Kidney tubule cell (primary cell): ENCODE measurements at regions not wholly inside any gene's neighbourhood (a gene's known extent, or its start where the extent isn't known, plus 50 kb on each side); places are given as distances from the start of the nearest gene placed in this dataset.
A peak's percentile ranks its signal among the peaks of the same experiment; 100 is the strongest.

ENCODE experiments used
- DNase-seq: peaks from one replicate; pipeline ENCODE4 v3.0.0-alpha.2; 2018; ENCODE audit warnings: low spot score

DNA sequence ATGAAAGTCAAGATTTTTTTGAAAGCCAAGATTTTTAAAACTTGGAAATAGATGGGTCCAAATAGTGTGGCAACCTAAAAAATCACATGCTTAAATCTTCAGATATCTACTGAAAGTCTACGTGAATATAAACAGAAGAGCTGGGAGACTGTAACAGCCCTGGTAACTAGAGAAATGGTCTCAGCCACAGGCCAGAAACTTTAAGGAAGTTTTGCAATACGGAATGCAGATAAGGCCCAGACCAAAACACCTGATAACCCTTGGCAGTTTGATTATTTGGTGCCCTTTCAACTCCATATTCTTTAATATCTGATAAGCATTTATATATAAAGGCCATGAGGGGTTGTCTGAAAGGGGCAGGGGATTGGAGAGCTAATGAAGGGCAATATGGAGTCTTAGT, 537.3 kb upstream of the TGFBR2 start:
- no peak for DNase-seq

DNA sequence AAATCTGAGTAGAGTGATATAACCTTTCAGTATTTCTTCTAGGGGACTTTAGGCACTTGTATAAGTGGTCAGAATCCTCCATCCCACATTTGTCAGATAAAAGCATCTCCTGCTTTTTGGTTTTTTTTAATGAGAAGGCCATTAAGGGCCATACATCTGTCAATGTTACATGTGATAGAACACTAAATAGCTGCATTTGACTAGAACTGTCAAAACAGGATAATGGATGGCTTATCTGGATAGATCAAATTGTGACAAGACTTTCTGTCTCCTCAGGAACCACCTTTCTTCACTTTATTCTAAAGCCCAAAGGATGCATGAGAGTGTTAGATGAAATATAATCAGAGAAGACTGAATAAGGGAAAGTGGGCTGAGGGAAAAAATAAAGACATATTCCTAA, 533.4 kb upstream of the TGFBR2 start:
- DNase-seq: no peak

DNA sequence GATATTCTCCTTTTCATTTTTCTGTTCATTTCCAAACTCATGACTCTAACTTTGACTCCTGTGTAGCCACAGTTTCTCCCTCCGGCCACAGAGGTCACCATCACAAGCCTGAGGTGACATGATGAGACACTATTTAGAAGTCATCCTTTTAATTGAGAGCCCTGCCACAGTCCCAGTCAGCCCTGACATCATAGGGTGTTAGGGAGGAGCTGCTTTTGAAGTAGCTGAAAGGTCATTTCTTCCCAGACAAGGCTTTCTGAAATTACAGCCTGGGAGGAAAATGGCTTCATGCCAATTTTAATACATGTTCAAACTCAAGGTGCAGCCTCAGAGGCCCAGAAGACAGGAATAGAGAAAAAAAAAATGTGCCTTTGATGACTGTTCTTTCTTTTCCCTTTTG, 532.8 kb upstream of the TGFBR2 start:
- peak; percentile 2 for DNase-seq

DNA sequence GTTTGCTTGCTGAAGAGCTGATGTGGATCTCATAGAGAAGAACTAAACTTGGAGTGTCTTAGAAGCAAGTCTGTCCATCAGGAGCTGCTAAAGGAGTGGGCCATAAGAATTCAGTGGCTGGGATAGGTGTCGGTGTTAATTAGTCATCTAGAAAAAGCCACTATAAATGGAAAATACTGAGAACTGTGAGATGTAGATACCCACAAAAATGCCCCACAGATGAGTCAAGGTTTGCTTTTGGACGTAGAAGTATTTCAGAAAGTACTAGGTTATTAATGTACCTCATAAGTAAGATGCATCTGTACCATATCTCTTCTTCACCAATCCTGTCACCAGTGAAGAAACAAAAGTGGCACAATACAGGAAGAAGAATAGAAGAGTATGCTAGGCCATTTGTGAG, 530.9 kb upstream of the TGFBR2 start:
- peak; percentile 49 for DNase-seq

DNA sequence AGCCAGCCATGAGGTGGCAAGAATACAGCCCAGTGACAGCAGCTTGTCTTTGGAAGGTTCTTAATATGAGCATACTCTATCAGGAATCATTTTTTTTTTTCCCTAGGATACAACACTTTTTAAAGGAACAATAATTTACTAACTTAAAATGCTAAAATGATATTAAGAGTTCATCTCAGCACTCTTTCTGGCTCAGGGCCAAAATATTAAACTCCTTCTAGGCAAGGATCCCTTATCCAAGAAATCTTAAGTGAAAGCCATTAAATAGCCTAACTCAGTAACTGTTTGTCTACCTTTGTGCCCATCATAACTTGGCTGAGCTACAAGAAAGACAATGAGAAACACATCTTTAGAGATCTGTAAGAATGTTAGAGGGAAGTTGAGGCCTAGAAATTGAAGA, 529.5 kb upstream of the TGFBR2 start:
- DNase-seq: no peak

DNA sequence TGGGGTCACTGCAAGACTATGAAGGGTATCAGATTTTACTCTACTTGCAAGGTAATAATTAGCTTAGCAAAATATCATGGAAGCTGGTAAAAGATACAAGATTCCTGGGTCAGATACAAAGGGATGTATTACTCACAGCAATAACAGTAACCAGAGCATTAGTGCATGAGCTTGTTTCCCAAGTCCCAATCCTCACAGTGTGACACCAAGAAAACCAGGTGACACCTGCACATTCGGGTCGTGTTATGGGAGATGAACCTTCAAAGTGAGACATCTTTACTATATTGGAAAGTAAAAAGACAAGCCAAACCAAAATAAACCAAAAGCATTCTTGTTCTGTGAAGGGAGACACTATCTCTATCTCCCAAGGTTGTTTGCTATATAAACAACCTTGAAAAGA, 528.7 kb upstream of the TGFBR2 start:
- DNase-seq: peak; percentile 4

DNA sequence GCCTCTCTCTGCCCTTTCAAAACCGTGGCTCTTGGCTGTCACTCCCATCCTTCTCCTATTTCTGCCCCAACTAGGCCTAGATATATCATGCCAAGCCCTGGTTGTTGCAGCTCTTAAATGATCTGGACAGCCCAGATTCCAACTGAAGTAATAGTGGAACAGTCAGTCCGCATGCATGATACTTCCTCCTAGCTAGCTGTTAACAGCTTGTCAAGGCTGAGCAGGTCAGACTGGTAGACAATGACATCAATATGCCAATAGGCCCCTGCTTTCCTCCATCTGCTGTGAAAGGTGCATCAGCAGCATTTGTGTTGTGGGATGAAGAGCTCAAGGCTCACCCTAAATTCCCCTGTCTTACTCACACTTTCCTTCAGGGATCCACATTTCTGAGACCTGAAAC, 527.7 kb upstream of the TGFBR2 start:
- DNase-seq: peak; percentile 43

DNA sequence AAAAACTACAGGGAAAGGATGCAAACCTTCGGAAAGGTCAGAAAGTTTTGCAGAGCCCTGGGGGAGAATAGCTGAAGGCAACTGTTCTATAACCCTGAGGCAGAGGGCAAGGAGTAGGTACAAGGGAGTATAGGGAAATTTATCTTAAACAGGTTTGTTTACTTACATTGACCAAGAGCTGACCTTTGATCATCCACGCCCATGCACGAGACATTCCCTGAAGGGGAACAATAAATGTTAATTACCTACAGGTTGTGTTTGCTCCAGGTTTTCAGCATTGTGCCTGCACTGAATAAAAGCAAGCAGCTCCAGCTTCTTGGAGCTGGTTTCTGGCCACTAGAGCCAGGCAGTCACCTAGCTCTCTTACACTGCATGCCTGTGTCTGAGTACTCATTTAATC, 524.5 kb upstream of the TGFBR2 start:
- DNase-seq: no peak

DNA sequence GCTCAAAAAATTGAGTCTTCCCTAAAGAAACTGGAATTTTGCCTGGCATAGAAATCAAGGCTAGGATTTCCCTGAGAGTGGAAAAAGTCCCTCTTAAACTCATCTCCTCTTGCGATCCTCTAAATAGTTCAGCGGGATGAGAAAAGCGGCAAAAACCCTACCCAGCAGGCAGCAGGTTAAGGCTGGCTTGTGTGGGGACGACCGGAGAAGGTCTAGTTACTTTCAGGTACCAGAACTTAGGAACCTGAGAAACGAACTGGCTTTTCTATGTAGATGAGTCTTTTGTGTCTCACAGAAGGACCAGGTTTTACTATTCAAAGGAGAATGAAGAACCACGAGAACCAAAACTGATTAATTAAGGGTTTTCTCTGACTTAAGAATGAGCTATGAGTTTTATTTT, 523.7 kb upstream of the TGFBR2 start:
- no peak for DNase-seq

DNA sequence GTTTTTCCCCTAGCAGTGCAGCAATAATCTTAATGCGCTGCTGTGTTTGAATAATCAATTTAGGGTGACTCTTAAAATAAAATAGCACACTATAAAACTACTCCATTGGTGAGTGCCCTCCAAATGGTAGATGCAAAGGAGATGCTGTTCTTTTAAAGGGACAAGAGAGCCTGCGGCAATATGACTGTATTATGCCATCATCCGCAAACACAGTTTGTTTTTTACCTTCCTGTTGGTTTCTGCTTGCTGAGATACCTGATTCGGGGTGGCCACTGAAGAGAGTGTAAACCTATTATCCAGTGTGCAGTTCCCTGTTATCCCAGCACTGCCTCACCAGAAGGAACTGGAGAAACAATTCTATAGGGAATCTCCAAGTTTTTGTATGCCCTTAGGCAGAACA, 523.1 kb upstream of the TGFBR2 start:
- DNase-seq: no peak

DNA sequence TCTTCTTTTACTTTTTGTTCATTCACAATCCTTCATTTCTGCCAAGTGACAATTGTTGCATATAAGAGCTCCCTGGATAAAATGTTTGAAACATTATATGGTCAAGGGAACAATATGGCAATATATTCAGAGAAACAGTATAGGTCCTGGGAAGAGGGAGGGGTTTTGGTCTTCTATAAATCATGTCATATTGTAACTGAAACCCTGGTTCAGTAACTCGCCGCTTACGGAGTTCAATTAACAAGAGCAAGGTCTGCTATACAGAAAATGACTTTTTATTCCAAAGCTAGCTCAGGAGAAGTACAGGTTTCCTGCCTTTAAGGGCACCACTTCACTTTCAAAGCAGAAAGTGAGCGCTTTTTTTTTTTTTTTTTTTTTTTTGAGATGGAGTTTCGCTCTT, 522.1 kb upstream of the TGFBR2 start:
- DNase-seq: no peak

DNA sequence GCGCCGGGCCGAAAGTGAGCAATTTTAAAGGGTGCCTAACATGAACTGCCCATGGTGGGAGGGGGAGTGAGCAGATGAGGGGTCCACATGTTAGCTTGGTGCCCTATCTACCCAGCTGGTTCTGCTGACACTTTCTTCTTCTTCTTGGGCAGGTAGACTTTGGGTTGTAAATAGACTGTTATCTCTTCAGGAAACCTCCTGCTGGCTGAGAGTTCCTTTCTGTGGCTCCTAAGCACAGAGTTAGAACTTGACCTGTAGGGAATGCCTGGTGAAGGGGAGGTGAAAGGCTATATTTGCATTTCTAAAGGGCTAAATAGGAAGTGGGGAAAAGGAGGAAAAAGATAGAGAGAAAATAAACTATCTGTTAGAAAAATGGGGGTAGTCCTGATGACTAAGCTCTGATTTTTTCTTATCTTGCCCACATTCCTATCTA, 521.4 kb upstream of the TGFBR2 start:
- DNase-seq: no peak

DNA sequence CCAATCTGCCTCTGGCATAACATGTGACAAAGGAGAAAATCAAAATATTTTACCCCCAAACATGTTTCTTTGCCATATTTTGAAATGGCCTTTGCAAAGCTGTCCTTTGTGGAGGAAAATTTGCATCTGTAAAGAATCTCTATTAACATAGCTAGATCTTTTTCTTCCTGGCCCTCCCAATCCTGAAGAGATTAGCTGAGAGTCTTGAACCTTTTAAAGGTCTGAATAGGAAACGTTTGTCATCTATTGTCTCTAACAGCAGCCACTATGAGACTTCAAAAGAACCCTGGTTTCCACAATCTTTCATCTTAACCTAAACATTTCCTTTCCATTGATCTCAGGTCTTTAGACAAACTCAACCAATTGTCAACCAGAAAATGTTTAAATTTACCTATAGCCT, 520.9 kb upstream of the TGFBR2 start:
- no peak for DNase-seq

DNA sequence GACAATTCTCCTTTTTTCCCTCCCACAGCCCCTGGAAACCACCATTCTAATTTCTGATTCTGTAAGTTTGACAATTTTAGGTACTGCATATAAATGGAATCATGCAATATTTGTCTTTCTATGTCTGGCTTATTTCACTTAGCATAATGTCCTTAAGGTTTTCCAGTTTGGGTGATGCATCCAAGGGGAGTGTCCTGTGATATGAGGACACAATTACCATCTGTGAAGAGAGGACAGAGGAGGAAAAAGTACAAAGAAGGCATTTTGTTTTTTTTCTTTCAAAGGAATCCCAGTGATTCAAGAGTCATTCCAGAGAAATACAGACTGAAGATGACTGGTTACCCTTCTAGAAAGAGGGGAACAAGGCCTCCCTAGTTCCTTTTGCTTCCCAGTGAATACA, 514.7 kb upstream of the TGFBR2 start:
- DNase-seq: no peak

DNA sequence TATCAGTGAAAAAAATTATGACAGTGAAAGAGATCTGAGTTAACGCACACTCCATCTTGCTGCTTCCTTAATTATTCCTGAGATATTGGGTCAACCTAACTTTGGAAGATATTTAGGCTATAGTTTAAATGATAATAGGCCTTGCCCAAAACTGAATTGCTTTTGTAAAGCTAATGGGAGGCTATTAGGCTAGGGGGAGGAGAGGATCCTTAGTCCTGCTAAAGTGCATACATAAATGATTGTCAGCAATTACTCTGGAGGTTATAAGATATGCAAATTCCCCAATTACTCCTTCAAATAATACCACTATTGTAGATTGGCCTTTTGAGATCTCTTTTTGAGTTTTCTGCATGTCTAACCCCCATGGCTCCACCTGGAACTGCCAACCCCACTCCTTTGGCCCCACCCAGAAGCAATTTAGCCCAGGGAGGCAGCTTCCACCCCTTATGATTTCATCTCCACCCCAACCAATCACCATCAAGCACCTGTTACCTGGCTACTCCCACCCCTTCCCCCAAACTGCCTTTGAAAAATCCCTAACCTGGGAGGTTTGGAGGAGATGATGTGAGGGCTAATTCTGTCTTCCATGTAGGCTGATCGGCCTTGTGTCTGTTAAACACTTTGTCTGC, 509.3 kb upstream of the TGFBR2 start:
- no peak for DNase-seq

DNA sequence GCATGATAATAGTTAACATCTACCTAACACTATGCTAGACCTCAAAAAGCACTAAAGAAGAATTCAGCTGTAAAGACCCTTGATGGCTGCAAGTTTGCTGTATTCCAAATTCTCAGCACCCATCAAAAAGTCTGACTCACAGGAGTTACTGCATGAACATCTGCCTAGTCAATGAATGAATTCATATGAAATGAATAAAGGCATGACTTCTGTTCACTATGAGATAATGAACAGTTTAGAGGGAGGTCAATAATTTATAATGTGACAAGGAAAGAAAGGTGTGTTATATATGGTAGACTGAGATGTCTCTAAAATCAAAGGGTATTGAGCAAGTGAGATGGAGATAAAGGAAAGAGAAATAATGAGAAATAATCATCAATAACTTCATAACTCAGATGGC, 508.2 kb upstream of the TGFBR2 start:
- DNase-seq: peak; percentile 20

DNA sequence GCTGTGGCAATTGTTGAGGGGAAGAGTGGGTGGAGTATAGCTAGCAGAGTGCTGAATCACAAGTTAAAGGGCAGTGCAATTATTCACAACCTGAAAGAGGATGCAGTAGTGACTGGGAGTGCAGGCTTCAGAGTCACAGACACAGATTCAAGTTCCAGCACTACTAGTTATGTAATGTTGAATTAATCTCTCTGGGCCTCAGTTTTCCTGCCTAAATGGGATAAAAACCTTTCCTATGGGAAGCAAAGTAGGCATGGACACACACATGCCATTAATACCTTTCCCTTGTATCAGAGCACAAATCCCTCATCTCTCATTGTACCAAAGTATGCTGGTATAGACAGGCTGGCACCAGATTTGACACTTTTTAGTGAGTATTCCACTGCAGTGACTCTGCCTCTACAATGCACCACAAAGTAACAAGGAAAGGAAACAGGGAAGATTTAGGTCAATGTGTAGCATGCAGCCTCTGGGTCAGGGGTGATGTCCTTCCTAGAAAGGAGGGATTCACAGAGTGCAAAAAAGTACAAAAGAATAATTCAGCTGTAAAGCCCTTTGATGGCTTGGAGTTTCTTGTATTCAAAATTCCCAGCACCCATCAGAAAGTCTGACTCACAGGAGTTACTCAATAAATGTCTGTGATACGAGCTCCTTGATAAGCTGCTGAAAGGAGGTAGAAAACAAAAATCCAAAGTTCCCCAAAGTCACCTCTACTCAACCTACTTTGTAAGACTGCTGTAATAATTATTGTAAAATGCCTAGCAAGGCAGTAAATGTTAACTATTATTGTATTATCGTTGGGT, 507.5 kb upstream of the TGFBR2 start:
- DNase-seq: peak; percentile 56

DNA sequence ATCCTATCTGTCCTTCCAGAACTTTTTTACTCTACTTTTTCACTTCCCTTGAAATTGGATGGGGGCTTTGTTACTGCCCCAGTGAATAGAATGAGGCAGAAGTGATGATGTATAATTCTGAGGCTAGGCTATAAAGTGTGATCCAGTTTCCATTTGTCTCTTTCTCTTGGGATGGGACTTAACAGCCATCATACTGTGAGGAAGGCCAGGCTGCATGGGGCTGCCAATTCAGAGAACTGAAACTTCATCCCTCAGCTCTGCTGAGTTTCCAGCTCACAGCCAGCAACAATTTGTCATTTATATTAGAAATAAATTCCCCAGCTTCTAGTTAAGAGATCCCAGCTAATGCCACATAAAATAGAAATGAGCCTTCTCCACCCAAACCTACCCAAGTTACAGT, 504.0 kb upstream of the TGFBR2 start:
- no peak for DNase-seq

DNA sequence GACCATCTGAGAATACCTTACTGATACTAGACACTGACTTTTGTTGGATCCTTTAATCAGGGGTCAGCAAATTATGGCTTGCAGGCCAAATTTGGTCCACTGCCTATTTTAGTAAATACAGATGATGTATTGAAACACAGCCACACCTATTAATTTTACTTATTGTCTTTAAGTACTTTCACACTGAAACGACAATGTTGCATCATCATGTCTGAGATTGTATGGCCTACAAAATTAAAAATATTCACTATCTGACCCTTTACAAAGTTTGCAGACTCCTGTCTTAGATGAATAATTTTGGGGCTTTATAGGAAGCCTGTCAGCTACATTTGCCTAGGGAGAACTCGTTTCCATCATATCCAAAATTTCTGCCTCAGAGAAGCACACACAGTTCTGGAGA, 503.2 kb upstream of the TGFBR2 start:
- DNase-seq: no peak

DNA sequence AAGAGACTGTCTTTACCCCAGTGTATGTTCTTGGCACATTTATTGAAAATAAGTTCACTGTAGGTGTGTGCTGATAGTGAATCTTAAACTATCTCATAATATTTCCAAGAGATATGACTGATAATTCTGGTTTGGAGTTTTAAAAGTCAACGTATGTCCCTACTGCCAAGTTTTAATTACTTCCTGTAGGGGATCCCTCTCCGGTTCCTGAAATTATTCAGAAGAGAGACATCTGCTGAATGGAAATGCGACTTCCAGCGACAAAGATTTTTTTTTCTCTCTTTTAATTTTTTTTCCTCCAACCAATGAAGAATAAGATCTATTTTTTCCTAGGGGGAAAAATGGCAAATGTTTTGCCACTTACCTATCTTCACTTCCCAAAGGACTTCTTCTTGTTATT, 498.9 kb upstream of the TGFBR2 start:
- no peak for DNase-seq

DNA sequence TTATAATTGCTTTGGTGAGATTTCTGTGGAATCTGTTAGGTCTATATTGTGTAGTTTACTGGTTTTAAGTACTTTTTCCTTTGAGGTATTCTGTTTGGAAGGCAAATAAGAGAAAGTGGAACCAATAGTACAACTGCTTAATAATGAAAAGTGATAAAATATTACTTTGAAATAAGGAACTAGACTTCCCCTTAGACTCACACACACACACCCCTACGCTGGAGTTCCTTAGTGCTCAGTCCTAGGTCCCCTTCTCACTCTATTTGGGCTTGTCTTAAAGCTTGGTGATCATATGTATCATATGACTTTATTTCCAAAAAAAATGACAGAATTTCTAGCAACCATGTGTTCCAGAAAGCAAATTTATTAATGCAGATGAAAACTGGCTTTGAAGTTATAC, 494.0 kb upstream of the TGFBR2 start:
- no peak for DNase-seq

DNA sequence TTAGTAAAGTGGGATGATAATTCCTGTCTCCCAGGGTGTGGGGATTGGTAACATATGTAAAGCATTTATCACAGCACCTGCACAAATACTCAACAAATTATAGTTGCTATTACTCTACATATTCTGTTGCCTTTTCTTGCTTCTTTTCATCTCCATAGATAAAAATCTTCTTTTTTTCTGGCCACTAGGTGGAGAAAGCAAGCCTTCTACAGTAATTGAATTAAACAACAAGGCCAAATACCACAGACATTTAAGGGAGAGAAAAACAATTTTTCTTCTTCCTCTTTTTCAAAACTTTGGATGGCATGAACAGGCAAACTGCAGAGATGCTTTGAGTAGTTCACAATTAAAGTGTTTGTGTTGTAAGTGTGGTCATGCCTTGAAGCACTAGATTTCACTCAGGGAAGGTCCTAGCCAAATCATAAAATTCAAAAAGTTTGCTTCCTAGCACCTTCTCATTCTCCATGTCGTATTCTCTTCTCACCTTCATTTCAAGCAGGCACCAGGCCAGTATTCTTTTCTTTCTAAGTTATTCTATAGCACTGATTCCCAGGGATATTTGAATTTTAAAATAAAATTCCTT, 493.4 kb upstream of the TGFBR2 start:
- peak; percentile 43 for DNase-seq

DNA sequence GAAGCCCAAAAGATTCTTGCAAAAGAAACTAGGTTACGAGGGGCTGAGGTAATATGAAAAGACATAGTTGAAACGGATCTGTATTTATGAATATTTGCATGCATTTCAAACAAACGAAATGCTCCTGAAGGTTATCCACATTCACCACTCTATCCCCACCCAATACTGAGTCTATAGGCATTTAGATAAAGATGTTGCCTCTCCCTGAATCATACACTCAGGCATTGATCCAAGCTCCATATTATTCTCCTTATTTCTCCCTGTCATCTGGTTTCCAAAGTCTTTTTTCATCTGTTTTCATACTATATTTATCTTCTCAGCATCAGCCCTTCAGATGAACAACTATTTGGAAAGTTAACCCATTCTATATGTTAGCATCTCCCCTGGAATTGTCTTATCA, 492.5 kb upstream of the TGFBR2 start:
- no peak for DNase-seq

DNA sequence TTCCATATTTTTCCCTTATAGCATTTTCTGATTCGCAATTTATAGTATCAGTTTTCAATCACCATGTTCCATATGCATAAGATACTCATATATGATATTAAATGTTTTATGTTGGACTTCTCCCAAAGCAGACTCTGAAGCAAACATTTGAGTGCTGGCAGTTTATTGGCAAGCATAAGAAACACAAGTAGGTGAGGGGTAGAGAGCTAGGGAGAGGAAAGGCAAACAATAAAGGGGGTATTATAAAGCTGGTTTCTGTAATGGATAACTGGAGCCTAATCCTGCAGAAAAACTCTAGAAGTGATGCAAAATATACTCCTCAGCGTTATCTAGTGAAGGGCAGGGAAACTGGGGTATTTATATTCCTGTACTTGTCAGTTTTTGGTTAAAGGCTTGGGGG, 491.5 kb upstream of the TGFBR2 start:
- DNase-seq: no peak
